ENCODE measurements at regions not wholly inside any gene's neighbourhood (a gene's known extent, or its start where the extent isn't known, plus 50 kb on each side); places are given as distances from the start of the nearest gene placed in this dataset.
"Not testable (repeated sequence)": the region's sequence is repeated elsewhere in the genome, so short reads cannot be mapped to it uniquely, and the experiment has no call there.

- no peak for DNase-seq (ENCODE audit: low spot score, unreplicated experiment)
- peaks cover 19% of the 10 kb centered on the region for H3K27me3 Mint-ChIP-seq
- no peaks in the 10 kb centered on the region for H3K9me3 Mint-ChIP-seq (ENCODE audit: low read depth)
- no peak for TF ChIP-seq CTCF (IDR thresholded peaks at IDR 0.05; ENCODE audit: unreplicated experiment)
- no peak overlapping the region for H3K4me3 Mint-ChIP-seq (ENCODE audit: low read depth)
- no peak overlapping the region for H3K27ac Mint-ChIP-seq
- H3K36me3 Mint-ChIP-seq (ENCODE audit: insufficient read depth): no peaks in the 10 kb centered on the region
- H3K4me1 Mint-ChIP-seq (ENCODE audit: low read depth): no peaks in the 10 kb centered on the region
These were observed 107.2 kb downstream of the MICALL2 start for GRCh38 chr7:1351881-1352625.

GRCh38 chr7:1352656-1353271, 106.5 kb downstream of the MICALL2 start:
- no peak for TF ChIP-seq CTCF (IDR thresholded peaks at IDR 0.05; ENCODE audit: unreplicated experiment)
- no peaks in the 10 kb centered on the region for H3K9me3 Mint-ChIP-seq (ENCODE audit: low read depth)

GRCh38 chr7:1354661-1355567, 104.4 kb downstream of the MICALL2 start:
- Mint-ChIP-seq H3K27ac (no peak overlapping the region), H3K36me3 (ENCODE audit: insufficient read depth) (no peaks in the 10 kb centered on the region), H3K4me1 (ENCODE audit: low read depth) (no peaks in the 10 kb centered on the region), H3K4me3 (ENCODE audit: low read depth) (no peak overlapping the region), H3K9me3 (ENCODE audit: low read depth) (no peaks in the 10 kb centered on the region), H3K27me3 (peaks cover 11% of the 10 kb centered on the region)
- DNase-seq (ENCODE audit: low spot score, unreplicated experiment): no peak
- TF ChIP-seq CTCF (IDR thresholded peaks at IDR 0.05; ENCODE audit: unreplicated experiment): no peak

More at GRCh38 chr7:1352656-1353271, 106.5 kb downstream of the MICALL2 start:
- H3K4me1 Mint-ChIP-seq (ENCODE audit: low read depth): no peaks in the 10 kb centered on the region
- H3K27ac Mint-ChIP-seq: no peak overlapping the region
- H3K27me3 Mint-ChIP-seq: peaks cover 19% of the 10 kb centered on the region
- H3K4me3 Mint-ChIP-seq (ENCODE audit: low read depth): no peak overlapping the region
- no peak for DNase-seq (ENCODE audit: low spot score, unreplicated experiment)
- no peaks in the 10 kb centered on the region for H3K36me3 Mint-ChIP-seq (ENCODE audit: insufficient read depth)

- Mint-ChIP-seq H3K36me3 (ENCODE audit: insufficient read depth) (no peaks in the 10 kb centered on the region), H3K4me3 (ENCODE audit: low read depth) (no peak overlapping the region), H3K4me1 (ENCODE audit: low read depth) (no peaks in the 10 kb centered on the region), H3K27ac (no peak overlapping the region), H3K9me3 (ENCODE audit: low read depth) (no peaks in the 10 kb centered on the region), H3K27me3 (peaks cover 9% of the 10 kb centered on the region)
- DNase-seq (ENCODE audit: low spot score, unreplicated experiment): no peak
- TF ChIP-seq CTCF (IDR thresholded peaks at IDR 0.05; ENCODE audit: unreplicated experiment): no peak
These were observed 103.5 kb downstream of the MICALL2 start for GRCh38 chr7:1355568-1356340.

- H3K4me3 Mint-ChIP-seq (ENCODE audit: low read depth); H3K9me3 Mint-ChIP-seq (ENCODE audit: low read depth); H3K36me3 Mint-ChIP-seq (ENCODE audit: insufficient read depth); H3K27me3 Mint-ChIP-seq; H3K27ac Mint-ChIP-seq; DNase-seq (ENCODE audit: low spot score, unreplicated experiment); H3K4me1 Mint-ChIP-seq (ENCODE audit: low read depth): not testable (repeated sequence)
These were observed 102.4 kb downstream of the MICALL2 start for GRCh38 chr7:1356853-1357252.

GRCh38 chr7:1357260-1357600, 102.0 kb downstream of the MICALL2 start:
- H3K36me3 Mint-ChIP-seq (ENCODE audit: insufficient read depth); H3K4me1 Mint-ChIP-seq (ENCODE audit: low read depth); DNase-seq (ENCODE audit: low spot score, unreplicated experiment); H3K27ac Mint-ChIP-seq; H3K9me3 Mint-ChIP-seq (ENCODE audit: low read depth); H3K27me3 Mint-ChIP-seq; H3K4me3 Mint-ChIP-seq (ENCODE audit: low read depth): not testable (repeated sequence)
